DND-41 (cell line): ENCODE measurements at regions not wholly inside any gene's neighbourhood (a gene's known extent, or its start where the extent isn't known, plus 50 kb on each side); places are given as distances from the start of the nearest gene placed in this dataset.

Experiments
- ATAC-seq: fragments of 200-7000 bp; cut with Tn5 transposase; 3 replicates; pipeline ENCODE4 v1.9.1; 2021; ENCODE audit warnings: low read depth; ENCODE audit not compliant: insufficient read depth
- DNase-seq: peaks from one replicate; pipeline ENCODE4 v3.0.0-alpha.2; 2020
- H2AFZ ChIP-seq: 2 replicates; pipeline ENCODE4 v1.6.0; 2012; ENCODE audit warnings: low read depth, low read length
- H3K27ac ChIP-seq: 2 replicates; pipeline ENCODE4 v1.5.1; 2012; ENCODE audit warnings: low read length, inconsistent platforms
- H3K27me3 ChIP-seq: fragments of 200-600 bp; sonication (generic); 2 replicates; pipeline ENCODE4 v1.6.0; 2012; ENCODE audit warnings: low read length, mild to moderate bottlenecking, inconsistent platforms; ENCODE audit not compliant: insufficient read depth, poor library complexity
- H3K36me3 ChIP-seq: 2 replicates; pipeline ENCODE4 v1.5.1; 2012; ENCODE audit warnings: low read length, inconsistent platforms; ENCODE audit not compliant: insufficient read depth
- H3K4me1 ChIP-seq: 2 replicates; pipeline ENCODE4 v1.5.1; 2012; ENCODE audit warnings: mild to moderate bottlenecking, low read length; ENCODE audit not compliant: insufficient read depth
- H3K4me2 ChIP-seq: 2 replicates; pipeline ENCODE4 v1.6.0; 2012; ENCODE audit warnings: mild to moderate bottlenecking, moderate library complexity, low read length, inconsistent platforms; ENCODE audit not compliant: insufficient read depth
- H3K4me3 ChIP-seq, 2 experiments: fragments of 200-600 bp in 1 of 2; shearing (Covaris generic) in 1 of 2; 2 replicates each; pipeline ENCODE4 v1.5.1; 2012 to 2016; ENCODE audit warnings: inconsistent platforms in 2 of 2, low read length in 2 of 2, mild to moderate bottlenecking in 2 of 2, low read depth in 1 of 2, moderate library complexity in 1 of 2
- H3K79me2 ChIP-seq: 2 replicates; pipeline ENCODE4 v1.6.0; 2012; ENCODE audit warnings: low read length, inconsistent platforms; ENCODE audit not compliant: insufficient read depth
- H3K9ac ChIP-seq: 2 replicates; pipeline ENCODE4 v1.6.0; 2012; ENCODE audit warnings: low read depth, mild to moderate bottlenecking, inconsistent platforms, low read length, moderate library complexity
- H3K9me3 ChIP-seq: 2 replicates; pipeline ENCODE4 v1.5.1; 2012; ENCODE audit warnings: low read length, moderate library complexity, mild to moderate bottlenecking, inconsistent platforms; ENCODE audit not compliant: insufficient read depth, severe bottlenecking
- H4K20me1 ChIP-seq: 2 replicates; pipeline ENCODE4 v1.6.0; 2012; ENCODE audit warnings: low read length; ENCODE audit not compliant: insufficient read depth
- EZH2 ChIP-seq: IDR thresholded peaks from 3 replicates; pipeline ENCODE4 v1.6.1; 2012; ENCODE audit warnings: borderline replicate concordance, low read depth, mild to moderate bottlenecking, moderate library complexity, low read length, inconsistent platforms; ENCODE audit not compliant: severe bottlenecking
- TF ChIP-seq, protein P1 (sequence below): IDR thresholded peaks from 2 replicates; pipeline ENCODE4 v1.5.1; 2012; ENCODE audit warnings: borderline replicate concordance, low read length, moderate library complexity, mild to moderate bottlenecking; ENCODE audit not compliant: poor library complexity, severe bottlenecking; ENCODE audit errors: extremely low read depth

DNA sequence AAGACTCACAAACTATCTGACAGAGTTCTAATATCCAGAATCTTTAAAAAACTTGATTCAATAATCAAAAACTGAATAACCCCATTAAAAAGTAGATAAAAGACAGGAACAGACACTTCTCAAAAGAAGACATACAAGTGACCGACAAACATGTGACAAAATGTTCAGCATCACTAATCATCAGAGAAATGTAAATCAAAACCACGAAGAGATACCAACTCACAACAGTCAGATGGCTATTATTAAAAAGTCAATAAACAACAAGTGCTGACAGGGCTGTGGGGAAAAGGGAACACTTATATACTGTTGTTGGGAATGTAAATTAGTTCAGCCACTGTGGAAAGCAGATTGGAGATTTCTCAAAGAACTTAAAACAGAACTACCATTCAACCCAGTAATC is 138.1 kb upstream of the RASGEF1B start:
- H3K9ac ChIP-seq = no peak overlapping the region
- H3K4me1 ChIP-seq = no peaks in the 10 kb centered on the region
- DNase-seq (no peak), ATAC-seq (no peak)
- H3K4me3 ChIP-seq = no peak overlapping the region
- no peak overlapping the region for H3K4me2 ChIP-seq
- H4K20me1 ChIP-seq = no peaks in the 10 kb centered on the region
- H3K27ac ChIP-seq = no peak overlapping the region
- H3K9me3 ChIP-seq = no peaks in the 10 kb centered on the region
- H3K36me3 ChIP-seq = no peaks in the 10 kb centered on the region
- TF ChIP-seq, protein P1, sequence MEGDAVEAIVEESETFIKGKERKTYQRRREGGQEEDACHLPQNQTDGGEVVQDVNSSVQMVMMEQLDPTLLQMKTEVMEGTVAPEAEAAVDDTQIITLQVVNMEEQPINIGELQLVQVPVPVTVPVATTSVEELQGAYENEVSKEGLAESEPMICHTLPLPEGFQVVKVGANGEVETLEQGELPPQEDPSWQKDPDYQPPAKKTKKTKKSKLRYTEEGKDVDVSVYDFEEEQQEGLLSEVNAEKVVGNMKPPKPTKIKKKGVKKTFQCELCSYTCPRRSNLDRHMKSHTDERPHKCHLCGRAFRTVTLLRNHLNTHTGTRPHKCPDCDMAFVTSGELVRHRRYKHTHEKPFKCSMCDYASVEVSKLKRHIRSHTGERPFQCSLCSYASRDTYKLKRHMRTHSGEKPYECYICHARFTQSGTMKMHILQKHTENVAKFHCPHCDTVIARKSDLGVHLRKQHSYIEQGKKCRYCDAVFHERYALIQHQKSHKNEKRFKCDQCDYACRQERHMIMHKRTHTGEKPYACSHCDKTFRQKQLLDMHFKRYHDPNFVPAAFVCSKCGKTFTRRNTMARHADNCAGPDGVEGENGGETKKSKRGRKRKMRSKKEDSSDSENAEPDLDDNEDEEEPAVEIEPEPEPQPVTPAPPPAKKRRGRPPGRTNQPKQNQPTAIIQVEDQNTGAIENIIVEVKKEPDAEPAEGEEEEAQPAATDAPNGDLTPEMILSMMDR = no peak
- no peak for TF ChIP-seq EZH2
- H3K27me3 ChIP-seq = no peaks in the 10 kb centered on the region
- no peaks in the 10 kb centered on the region for H3K79me2 ChIP-seq
- no peak overlapping the region for H2AFZ ChIP-seq

DNA sequence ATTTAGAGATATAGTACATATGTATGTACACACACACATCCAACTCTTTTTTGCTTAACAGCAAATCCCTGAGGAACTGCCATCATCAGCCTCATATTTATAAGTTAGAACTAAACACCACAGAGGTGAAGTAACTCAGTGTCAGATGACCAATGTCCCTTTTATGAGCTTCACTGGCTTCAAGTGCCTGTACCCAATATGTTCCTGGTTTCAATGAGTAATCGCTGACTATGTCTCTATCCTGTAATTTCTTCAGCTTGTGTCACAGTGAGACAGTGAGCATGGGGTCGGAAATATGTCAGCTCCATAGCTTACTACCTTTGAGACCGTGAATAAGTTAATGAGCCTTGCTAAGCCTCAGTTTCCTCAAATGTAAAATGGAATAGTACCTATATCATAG is 136.2 kb upstream of the RASGEF1B start:
- Histone ChIP-seq H3K9me3 (no peaks in the 10 kb centered on the region), H3K4me3 (no peak overlapping the region), H3K79me2 (no peaks in the 10 kb centered on the region), H3K36me3 (no peaks in the 10 kb centered on the region), H2AFZ (no peak overlapping the region), H4K20me1 (no peaks in the 10 kb centered on the region), H3K4me1 (no peaks in the 10 kb centered on the region), H3K9ac (no peak overlapping the region), H3K27ac (no peak overlapping the region), H3K27me3 (no peaks in the 10 kb centered on the region), H3K4me2 (no peak overlapping the region)
- ATAC-seq = no peak
- TF ChIP-seq EZH2 = no peak
- TF ChIP-seq, protein P1 = no peak
- no peak for DNase-seq

DNA sequence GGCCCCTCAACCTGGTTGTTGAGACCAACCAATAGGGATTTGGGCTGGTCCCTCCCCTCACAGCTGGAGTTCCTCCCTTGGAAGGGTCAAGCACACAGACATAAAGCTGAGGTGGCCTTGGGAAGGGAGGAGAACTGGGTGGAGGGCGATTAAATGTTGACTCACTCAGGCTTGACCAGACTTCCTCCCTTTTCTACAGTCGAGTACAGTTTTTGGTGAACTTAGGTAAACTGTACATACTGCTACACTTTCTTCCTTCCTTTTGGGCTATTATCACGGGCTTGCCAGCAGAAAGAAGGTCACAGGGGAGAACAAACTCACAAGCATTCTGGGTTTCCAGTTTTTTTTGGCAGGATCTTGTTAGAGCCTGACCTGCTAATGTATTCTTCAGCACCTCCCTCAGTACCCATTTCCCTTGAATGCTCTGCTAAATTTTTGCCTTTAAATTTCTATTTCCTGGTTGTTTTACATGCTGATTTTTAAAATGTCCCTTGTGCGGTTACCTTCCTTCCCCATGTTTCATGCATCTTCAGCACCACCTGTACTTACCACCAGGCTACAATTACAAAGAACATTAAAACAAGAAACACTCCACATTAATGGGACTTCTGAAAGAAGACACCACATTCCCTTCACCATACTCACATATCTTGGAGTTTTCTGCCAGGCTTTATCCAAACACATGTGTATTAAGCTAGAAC is 135.2 kb upstream of the RASGEF1B start:
- H3K9ac ChIP-seq = no peak overlapping the region
- H3K4me3 ChIP-seq = no peak overlapping the region
- ATAC-seq (no peak), DNase-seq (no peak)
- H3K9me3 ChIP-seq = no peaks in the 10 kb centered on the region
- H3K27me3 ChIP-seq = no peaks in the 10 kb centered on the region
- no peak overlapping the region for H3K27ac ChIP-seq
- H3K36me3 ChIP-seq = no peaks in the 10 kb centered on the region
- H3K4me2 ChIP-seq = no peak overlapping the region
- H3K79me2 ChIP-seq = no peaks in the 10 kb centered on the region
- no peak overlapping the region for H2AFZ ChIP-seq
- H3K4me1 ChIP-seq = no peaks in the 10 kb centered on the region
- TF ChIP-seq, protein P1 = no peak
- no peak for TF ChIP-seq EZH2
- no peaks in the 10 kb centered on the region for H4K20me1 ChIP-seq

DNA sequence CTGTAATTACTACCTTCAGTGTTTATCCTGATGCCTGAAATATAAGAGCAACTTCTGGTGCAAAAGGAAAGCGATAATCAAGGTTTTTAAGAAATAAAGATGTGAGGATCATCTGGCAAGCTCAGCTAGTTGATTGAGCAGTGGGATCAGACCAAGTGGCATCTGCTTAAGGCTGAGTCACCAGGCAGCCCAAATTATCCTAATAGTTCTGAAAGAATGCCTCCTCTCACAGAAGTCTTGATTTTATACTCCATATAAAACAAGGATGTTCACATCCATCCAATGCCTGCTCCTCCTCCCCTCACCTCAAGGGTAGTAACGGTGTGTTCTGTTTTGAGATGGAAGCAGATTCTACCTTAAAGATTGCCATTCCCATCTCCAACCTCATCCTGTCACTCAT is 134.5 kb upstream of the RASGEF1B start:
- Histone ChIP-seq H3K36me3 (no peaks in the 10 kb centered on the region), H3K27ac (no peak overlapping the region), H3K9ac (no peak overlapping the region), H3K27me3 (no peaks in the 10 kb centered on the region), H3K79me2 (no peaks in the 10 kb centered on the region), H3K4me1 (no peaks in the 10 kb centered on the region), H3K4me2 (no peak overlapping the region), H2AFZ (no peak overlapping the region), H3K4me3 (no peak overlapping the region), H4K20me1 (no peaks in the 10 kb centered on the region), H3K9me3 (no peaks in the 10 kb centered on the region)
- TF ChIP-seq, protein P1 = no peak
- TF ChIP-seq EZH2 = no peak
- ATAC-seq (no peak), DNase-seq (no peak)
